ENCODE measurements at regions not wholly inside any gene's neighbourhood (a gene's known extent, or its start where the extent isn't known, plus 50 kb on each side); places are given as distances from the start of the nearest gene placed in this dataset.

DNA sequence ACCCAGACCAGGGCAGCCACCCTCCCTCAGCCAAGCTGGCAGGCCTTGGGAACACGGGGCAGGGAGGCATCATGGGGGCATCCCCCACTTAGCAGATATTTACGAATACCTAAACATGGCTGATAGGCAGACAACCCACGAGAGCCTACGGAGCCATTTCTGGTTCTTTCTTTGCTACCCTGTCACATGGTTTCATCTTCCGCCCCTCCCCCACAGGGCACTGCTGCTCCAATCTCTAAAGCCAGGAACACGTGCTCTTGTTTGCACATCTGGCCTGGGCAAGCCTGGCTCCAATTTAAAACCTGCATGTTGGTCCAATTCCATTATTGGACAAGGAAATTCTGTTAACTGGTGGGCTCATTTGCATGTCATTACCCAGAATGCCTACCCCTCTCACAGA, 447.4 kb upstream of the NR2F2 start:
- peak in 1 of 2 experiments; percentile 47 for DNase-seq (ENCODE audit: low read depth in 1 of 2, low spot score in 2 of 2)
- ChIA-PET CTCF (ENCODE audit: partially characterized antibody) (no interaction called here), POLR2A (ENCODE audit: partially characterized antibody) (no interaction called here)
- H4K20me1 ChIP-seq (replicated peaks in 1 of 2; ENCODE audit: control insufficient read depth in 1 of 2, insufficient read depth in 2 of 2, low read length in 2 of 2), result no peaks in the 10 kb centered on the region
- H3K9ac ChIP-seq (replicated peaks in 1 of 4; ENCODE audit: extremely low read depth in 1 of 4, low read depth in 3 of 4, low read length in 3 of 4), result no peak overlapping the region
- no peak overlapping the region for H3K56ac ChIP-seq (replicated peaks; ENCODE audit: insufficient read length, low read depth, low read length)
- no peak overlapping the region for H2BK5ac ChIP-seq (ENCODE audit: low read depth, low read length)
- H2BK20ac ChIP-seq (ENCODE audit: low read length), result no peak overlapping the region
- H4K8ac ChIP-seq (ENCODE audit: extremely low read depth, insufficient read depth, low read length), result no peak overlapping the region
- 77% methylated on average over 6 of the region's 6 CpGs; no CpG with 5 or more reads in 1 of the 2 experiments for WGBS, 2 experiments (ENCODE audit: extremely low coverage in 1 of 2, insufficient coverage in 1 of 2, insufficient read length in 1 of 2, insufficient replicate concordance in 2 of 2, low coverage in 1 of 2, low lambda C conversion rate in 2 of 2, missing lambda C conversion rate in 1 of 2)
- no peak overlapping the region for H3K14ac ChIP-seq (ENCODE audit: insufficient read length)
- 0 out of 2 replicates have a peak overlapping the region, but pooled peaks have one; percentile 84 for H2AFZ ChIP-seq (ENCODE audit: low read length)
- no peak for FAIRE-seq
- H3K4ac ChIP-seq (replicated peaks; ENCODE audit: insufficient read length, low read depth, low read length), result no peak overlapping the region
- no peaks in the 10 kb centered on the region for H3K79me2 ChIP-seq (ENCODE audit: control insufficient read depth in 1 of 2, insufficient read depth in 2 of 2, low read length in 2 of 2)
- TF ChIP-seq, protein P1, sequence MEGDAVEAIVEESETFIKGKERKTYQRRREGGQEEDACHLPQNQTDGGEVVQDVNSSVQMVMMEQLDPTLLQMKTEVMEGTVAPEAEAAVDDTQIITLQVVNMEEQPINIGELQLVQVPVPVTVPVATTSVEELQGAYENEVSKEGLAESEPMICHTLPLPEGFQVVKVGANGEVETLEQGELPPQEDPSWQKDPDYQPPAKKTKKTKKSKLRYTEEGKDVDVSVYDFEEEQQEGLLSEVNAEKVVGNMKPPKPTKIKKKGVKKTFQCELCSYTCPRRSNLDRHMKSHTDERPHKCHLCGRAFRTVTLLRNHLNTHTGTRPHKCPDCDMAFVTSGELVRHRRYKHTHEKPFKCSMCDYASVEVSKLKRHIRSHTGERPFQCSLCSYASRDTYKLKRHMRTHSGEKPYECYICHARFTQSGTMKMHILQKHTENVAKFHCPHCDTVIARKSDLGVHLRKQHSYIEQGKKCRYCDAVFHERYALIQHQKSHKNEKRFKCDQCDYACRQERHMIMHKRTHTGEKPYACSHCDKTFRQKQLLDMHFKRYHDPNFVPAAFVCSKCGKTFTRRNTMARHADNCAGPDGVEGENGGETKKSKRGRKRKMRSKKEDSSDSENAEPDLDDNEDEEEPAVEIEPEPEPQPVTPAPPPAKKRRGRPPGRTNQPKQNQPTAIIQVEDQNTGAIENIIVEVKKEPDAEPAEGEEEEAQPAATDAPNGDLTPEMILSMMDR (IDR thresholded peaks at IDR 0.05; ENCODE audit: control extremely low read depth in 1 of 3, insufficient read depth in 1 of 3, low read depth in 1 of 3, low read length in 3 of 3), result no peak
- H3K18ac ChIP-seq (ENCODE audit: extremely low read depth, low read length), result 0 out of 2 replicates have a peak overlapping the region, but pooled peaks have one; percentile 43
- H3K27me3 ChIP-seq (replicated peaks in 1 of 4; ENCODE audit: control insufficient read depth in 3 of 4, extremely low read depth in 1 of 4, insufficient read depth in 3 of 4, low read length in 3 of 4), result no peaks in the 10 kb centered on the region
- no peak overlapping the region for H2BK120ac ChIP-seq (replicated peaks; ENCODE audit: low read depth, low read length)
- H3K36me3 ChIP-seq (ENCODE audit: control insufficient read depth in 2 of 4, insufficient read depth in 4 of 4, low read length in 3 of 4), result no peaks in the 10 kb centered on the region
- no peaks in the 10 kb centered on the region for H3K23me2 ChIP-seq (ENCODE audit: low read depth, low read length)
- no peak overlapping the region for H2BK15ac ChIP-seq (ENCODE audit: low read length)
- no peak overlapping the region for H2AK5ac ChIP-seq (ENCODE audit: low read depth, low read length)
- H3K9me3 ChIP-seq (ENCODE audit: insufficient read depth in 2 of 2, low read depth in 1 of 2, low read length in 1 of 2), result no peaks in the 10 kb centered on the region
- H3K4me1 ChIP-seq (replicated peaks in 1 of 4; ENCODE audit: control insufficient read depth in 3 of 4, insufficient read depth in 4 of 4, low read length in 3 of 4), result no peaks in the 10 kb centered on the region; a peak in 1 of 7 replicates
- H4K5ac ChIP-seq (ENCODE audit: insufficient read length, low read depth, low read length), result peak overlapping the region; percentile 7
- H3K79me1 ChIP-seq (ENCODE audit: low read depth, low read length), result no peaks in the 10 kb centered on the region
- no peak overlapping the region for H4K91ac ChIP-seq (replicated peaks; ENCODE audit: insufficient read length, low read length)
- H2BK12ac ChIP-seq (ENCODE audit: low read depth, low read length), result peak overlapping the region; percentile 7; the same call in 1 of the 2 replicates
- no peak overlapping the region for H3K23ac ChIP-seq (ENCODE audit: insufficient read length)
- H3K27ac ChIP-seq (ENCODE audit: low read depth, low read length), result no peak overlapping the region
- H3K4me3 ChIP-seq (ENCODE audit: extremely low read depth in 1 of 4, insufficient read depth in 2 of 4, low read depth in 3 of 4, low read length in 4 of 4), result no peak overlapping the region
- no peak overlapping the region for H3K4me2 ChIP-seq (ENCODE audit: insufficient read depth in 1 of 2, low read depth in 2 of 2, low read length in 2 of 2)

All from H1 (cell line).